Sigmoid colon (tissue), 6 donors: ENCODE measurements at regions not wholly inside any gene's neighbourhood (a gene's known extent, or its start where the extent isn't known, plus 50 kb on each side); places are given as distances from the start of the nearest gene placed in this dataset.

ENCODE experiments used
- DNase-seq: peaks from one replicate; pipeline ENCODE4 v3.0.0-alpha.2; 2019
- H3K27ac ChIP-seq, 4 donors: fragments of 200-600 bp; sonication (generic); one replicate each; pipeline ENCODE4 v1.5.1; 2016 to 2019; ENCODE audit warnings: mild to moderate bottlenecking in 1 of 4
- H3K27me3 ChIP-seq, 3 donors: fragments of 200-600 bp; sonication (generic); one replicate each; pipeline ENCODE4 v1.5.1; 2019; ENCODE audit warnings: mild to moderate bottlenecking in 1 of 3
- H3K36me3 ChIP-seq, 4 donors: fragments of 200-600 bp; sonication (generic); one replicate each; pipeline ENCODE4 v1.5.1; 2016 to 2019
- H3K4me1 ChIP-seq, 4 donors: fragments of 200-600 bp; sonication (generic); one replicate each; pipeline ENCODE4 v1.5.1; 2017 to 2019
- H3K4me3 ChIP-seq, 4 donors: fragments of 200-600 bp; sonication (generic); one replicate each; pipeline ENCODE4 v1.5.1; 2017 to 2019; ENCODE audit warnings: mild to moderate bottlenecking in 2 of 4, moderate library complexity in 1 of 4
- H3K9me3 ChIP-seq, 4 donors: fragments of 200-600 bp in 3 of 4; sonication (generic) in 3 of 4; one replicate each; pipeline versions ENCODE4 v1.5.1 to v1.6.1; 2013 to 2019
- CTCF ChIP-seq, 4 experiments: fragments of 450-650 bp in 3 of 4; fragments of 200-600 bp in 1 of 4; IDR thresholded peaks; one replicate each; pipeline ENCODE4 v1.5.1; 2016 to 2019; ENCODE audit warnings: antibody characterized with exemption in 4 of 4, mild to moderate bottlenecking in 3 of 4, moderate library complexity in 2 of 4
- EP300 ChIP-seq, 4 donors: sonication (generic); formaldehyde crosslinking; IDR thresholded peaks; one replicate each; pipeline ENCODE4 v1.6.1; 2017; ENCODE audit warnings: antibody characterized with exemption in 4 of 4
- POLR2A ChIP-seq, 2 donors: fragments of 450-650 bp; IDR thresholded peaks; one replicate each; pipeline ENCODE4 v1.6.1; 2016; ENCODE audit warnings: antibody characterized with exemption in 2 of 2, mild to moderate bottlenecking in 2 of 2, moderate library complexity in 2 of 2
- POLR2AphosphoS5 ChIP-seq, 4 donors: sonication (generic); formaldehyde crosslinking; IDR thresholded peaks; one replicate each; pipeline ENCODE4 v1.6.1; 2017; ENCODE audit warnings: antibody characterized with exemption in 4 of 4
- WGBS, 2 donors: extraction: QIAGEN DNeasy Blood & Tissue Kit; methylation state at CpG; one replicate each; pipeline ENCODE4 v1.1.7; 2013; 5-methylcytosine and 5-hydroxymethylcytosine counted together
- intact Hi-C: fragments of 100-400 bp; cut with DNase I; formaldehyde crosslinking; loops from one replicate; pipeline ENCODE4 v1.15.1; 2023
- donor health status: healthy with polysubstance abuse.
- donor health status: healthy.

DNA sequence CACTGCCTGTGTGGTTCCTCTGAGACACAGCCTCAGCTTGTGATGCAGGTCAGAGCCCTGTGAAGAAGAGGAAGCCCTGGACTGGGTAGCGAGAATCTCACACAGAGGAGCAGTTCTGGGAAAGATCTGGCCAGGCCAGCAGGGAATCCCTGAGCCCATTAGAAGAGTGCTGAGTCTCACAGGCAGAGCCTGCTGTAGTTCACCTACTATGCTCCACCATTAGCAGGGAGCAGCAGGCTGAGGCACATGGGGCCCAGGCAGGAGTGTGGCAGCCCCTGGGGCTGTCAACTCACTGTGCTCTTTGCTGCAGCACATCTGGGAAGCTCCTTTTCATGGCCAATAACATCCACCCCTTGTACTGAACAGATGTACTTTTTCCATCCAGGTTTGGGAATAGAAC, 146.8 kb upstream of the B3GAT2 start:
- 76 to 93% methylated on average over 1 of the region's 1 CpG for WGBS, 2 donors
- no peaks in the 10 kb centered on the region for H3K36me3 ChIP-seq

GRCh38 chr6:71106276-71106675, 149.4 kb upstream of the B3GAT2 start:
- peaks cover 0 to 22% (median 11%) of the 10 kb centered on the region in 4 donors for H3K4me1 ChIP-seq
- 87 to 90% methylated on average over 3 of the region's 3 CpGs for WGBS, 2 donors
- no peak for DNase-seq
- intact Hi-C loops: no loop called here
- no peak overlapping the region for H3K4me3 ChIP-seq
- H3K27me3 ChIP-seq: no peaks in the 10 kb centered on the region
- TF ChIP-seq POLR2AphosphoS5 (IDR thresholded peaks at IDR 0.05) (no peak), CTCF (IDR thresholded peaks at IDR 0.05) (no peak), POLR2A (IDR thresholded peaks at IDR 0.05) (no peak), EP300 (IDR thresholded peaks at IDR 0.05) (no peak)
- H3K27ac ChIP-seq: no peak overlapping the region
- H3K9me3 ChIP-seq: no peaks in the 10 kb centered on the region
- no peaks in the 10 kb centered on the region for H3K36me3 ChIP-seq

More for the DNA sequence above, 146.8 kb upstream of the B3GAT2 start:
- Histone ChIP-seq H3K27ac (no peak overlapping the region), H3K9me3 (peaks cover 0 to 9% (median 0%) of the 10 kb centered on the region in 4 donors), H3K4me3 (no peak overlapping the region), H3K27me3 (no peaks in the 10 kb centered on the region), H3K4me1 (peaks cover 0 to 22% (median 11%) of the 10 kb centered on the region in 4 donors)
- no peak for DNase-seq
- intact Hi-C loops: no loop called here
- no peak for TF ChIP-seq POLR2AphosphoS5 (IDR thresholded peaks at IDR 0.05)
- no peak for TF ChIP-seq POLR2A (IDR thresholded peaks at IDR 0.05)
- no peak for TF ChIP-seq EP300 (IDR thresholded peaks at IDR 0.05)
- no peak for TF ChIP-seq CTCF (IDR thresholded peaks at IDR 0.05)

DNA sequence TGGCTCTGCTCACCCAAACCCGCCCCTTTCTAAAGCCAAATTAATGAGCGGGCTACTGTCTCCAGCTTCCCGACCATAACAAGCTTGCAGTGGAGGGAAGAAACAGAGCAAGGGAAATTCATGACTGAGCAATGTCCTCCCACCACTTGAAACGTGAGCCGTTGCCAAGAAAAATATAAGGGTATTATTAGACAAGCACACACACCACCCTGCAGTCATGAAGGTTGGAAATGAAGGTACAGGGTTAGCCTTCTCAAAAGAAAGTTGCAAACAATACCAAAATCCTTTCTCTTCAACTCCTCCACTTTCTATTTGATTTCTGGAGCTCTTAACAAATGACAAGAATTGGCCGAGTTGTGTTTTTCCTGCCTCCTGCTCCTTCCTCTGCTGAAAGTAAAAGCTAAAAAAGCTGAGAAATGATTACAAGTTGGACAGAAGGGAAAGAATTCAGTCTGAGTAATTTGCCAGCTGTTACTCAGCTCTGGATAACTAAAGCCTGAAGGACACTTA, 151.1 kb upstream of the B3GAT2 start:
- DNase-seq: no peak
- H3K4me1 ChIP-seq: peaks cover 0 to 22% (median 11%) of the 10 kb centered on the region in 4 donors
- no peaks in the 10 kb centered on the region for H3K36me3 ChIP-seq
- WGBS, 2 donors: 44 to 47% methylated on average over 6 of the region's 6 CpGs
- intact Hi-C loops: no loop called here
- no peak for TF ChIP-seq POLR2AphosphoS5 (IDR thresholded peaks at IDR 0.05)
- no peak for TF ChIP-seq EP300 (IDR thresholded peaks at IDR 0.05)
- TF ChIP-seq CTCF (IDR thresholded peaks at IDR 0.05): no peak
- TF ChIP-seq POLR2A (IDR thresholded peaks at IDR 0.05): no peak
- no peaks in the 10 kb centered on the region for H3K27me3 ChIP-seq
- peak overlapping the region; percentile 3 to 47 (median 34) for H3K27ac ChIP-seq
- H3K9me3 ChIP-seq: no peaks in the 10 kb centered on the region
- H3K4me3 ChIP-seq: peak overlapping the region in 3 of 4 donors; percentile 8 to 23 (median 11)

DNA sequence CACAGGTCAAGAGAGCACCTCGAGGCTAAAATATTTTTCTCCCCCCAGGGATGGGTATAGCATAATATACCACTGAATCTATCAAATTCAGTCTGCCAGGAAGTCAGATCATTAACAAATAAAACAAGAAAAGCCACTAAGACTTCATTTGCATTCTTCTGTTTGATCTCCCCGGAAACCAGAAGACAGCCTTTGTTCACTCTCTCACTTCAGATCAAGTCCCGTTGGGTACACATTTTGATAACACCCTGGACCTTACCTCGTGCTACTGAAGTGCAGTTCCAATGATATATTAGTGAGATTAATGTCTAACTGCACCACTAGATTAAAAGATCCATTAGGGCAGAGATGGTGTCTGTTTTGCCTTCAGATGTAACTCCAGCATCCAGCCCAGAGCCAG, 157.7 kb upstream of the B3GAT2 start:
- no peak for DNase-seq
- no peaks in the 10 kb centered on the region for H3K27me3 ChIP-seq
- H3K36me3 ChIP-seq: no peaks in the 10 kb centered on the region
- TF ChIP-seq EP300 (IDR thresholded peaks at IDR 0.05): no peak
- no peak for TF ChIP-seq POLR2AphosphoS5 (IDR thresholded peaks at IDR 0.05)
- no peak for TF ChIP-seq CTCF (IDR thresholded peaks at IDR 0.05)
- no peak for TF ChIP-seq POLR2A (IDR thresholded peaks at IDR 0.05)
- intact Hi-C loops: no loop called here
- H3K9me3 ChIP-seq: no peaks in the 10 kb centered on the region
- H3K4me1 ChIP-seq: no peaks in the 10 kb centered on the region
- WGBS, 2 donors: 13 to 30% methylated on average over 4 of the region's 4 CpGs
- no peak overlapping the region for H3K4me3 ChIP-seq
- H3K27ac ChIP-seq: no peak overlapping the region

GRCh38 chr6:71114986-71115385, 158.1 kb upstream of the B3GAT2 start:
- Histone ChIP-seq H3K9me3 (peaks cover 0 to 2% (median 0%) of the 10 kb centered on the region in 4 donors), H3K4me1 (no peaks in the 10 kb centered on the region), H3K36me3 (no peaks in the 10 kb centered on the region), H3K27me3 (no peaks in the 10 kb centered on the region), H3K4me3 (no peak overlapping the region), H3K27ac (no peak overlapping the region)
- no peak for TF ChIP-seq CTCF (IDR thresholded peaks at IDR 0.05)
- no peak for TF ChIP-seq EP300 (IDR thresholded peaks at IDR 0.05)
- TF ChIP-seq POLR2AphosphoS5 (IDR thresholded peaks at IDR 0.05): no peak
- no peak for TF ChIP-seq POLR2A (IDR thresholded peaks at IDR 0.05)
- intact Hi-C loops: no loop called here
- no peak for DNase-seq
